ENCODE measurements at regions not wholly inside any gene's neighbourhood (a gene's known extent, or its start where the extent isn't known, plus 50 kb on each side); places are given as distances from the start of the nearest gene placed in this dataset.
A peak's percentile ranks its signal among the peaks of the same experiment; 100 is the strongest.

GRCh38 chr5:99122976-99123375 lies 194.2 kb upstream of the CHD1 start:
- peak; percentile 29 for DNase-seq (ENCODE audit: low read depth)

GRCh38 chr5:99119326-99119725 lies 190.5 kb upstream of the CHD1 start:
- DNase-seq (ENCODE audit: low read depth) = no peak

- no peak for DNase-seq (ENCODE audit: low read depth)
These were observed 187.7 kb upstream of the CHD1 start for GRCh38 chr5:99116526-99116925.

GRCh38 chr5:99109894-99110293 lies 181.1 kb upstream of the CHD1 start:
- DNase-seq (ENCODE audit: low read depth) = no peak

- no peak for DNase-seq (ENCODE audit: low read depth)
These were observed 176.4 kb upstream of the CHD1 start for GRCh38 chr5:99105216-99105615.

GRCh38 chr5:99104538-99105132 lies 175.8 kb upstream of the CHD1 start:
- peak; percentile 59 for DNase-seq (ENCODE audit: low read depth)

GRCh38 chr5:99102073-99102697 lies 173.4 kb upstream of the CHD1 start:
- DNase-seq (ENCODE audit: low read depth) = no peak

- no peak for DNase-seq (ENCODE audit: low read depth)
These were observed 170.9 kb upstream of the CHD1 start for GRCh38 chr5:99099691-99100090.

GRCh38 chr5:99089822-99090549 lies 161.2 kb upstream of the CHD1 start:
- no peak for DNase-seq (ENCODE audit: low read depth)

- DNase-seq (ENCODE audit: low read depth) = peak; percentile 19
These were observed 159.5 kb upstream of the CHD1 start for GRCh38 chr5:99088309-99088708.

GRCh38 chr5:99083197-99083596 lies 154.4 kb upstream of the CHD1 start:
- DNase-seq (ENCODE audit: low read depth) = no peak

- no peak for DNase-seq (ENCODE audit: low read depth)
These were observed 152.9 kb upstream of the CHD1 start for GRCh38 chr5:99081711-99082110.

GRCh38 chr5:99076723-99077640 lies 148.2 kb upstream of the CHD1 start:
- no peak for DNase-seq (ENCODE audit: low read depth)

- no peak for DNase-seq (ENCODE audit: low read depth)
These were observed 144.0 kb upstream of the CHD1 start for GRCh38 chr5:99072846-99073245.

- DNase-seq (ENCODE audit: low read depth) = no peak
These were observed 142.0 kb upstream of the CHD1 start for GRCh38 chr5:99070822-99071221.

- DNase-seq (ENCODE audit: low read depth) = no peak
These were observed 141.6 kb upstream of the CHD1 start for GRCh38 chr5:99070362-99070761.

- DNase-seq (ENCODE audit: low read depth) = no peak
These were observed 140.3 kb upstream of the CHD1 start for GRCh38 chr5:99068944-99069650.

- peak; percentile 11 for DNase-seq (ENCODE audit: low read depth)
These were observed 134.9 kb upstream of the CHD1 start for GRCh38 chr5:99063737-99064136.

- DNase-seq (ENCODE audit: low read depth) = peak; percentile 67
These were observed 132.9 kb upstream of the CHD1 start for GRCh38 chr5:99061711-99062110.

GRCh38 chr5:99061299-99061698 lies 132.5 kb upstream of the CHD1 start:
- peak; percentile 37 for DNase-seq (ENCODE audit: low read depth)
